ENCODE measurements at regions not wholly inside any gene's neighbourhood (a gene's known extent, or its start where the extent isn't known, plus 50 kb on each side); places are given as distances from the start of the nearest gene placed in this dataset.

GRCh38 chr6:95417856-95418255 is 159.5 kb upstream of the MANEA start:
- H3K36me3 ChIP-seq = no peaks in the 10 kb centered on the region
- no peaks in the 10 kb centered on the region for H3K9me3 ChIP-seq
- no peak overlapping the region for H3K27ac ChIP-seq
- no peak for TF ChIP-seq CTCF (IDR thresholded peaks at IDR 0.05)
- no peaks in the 10 kb centered on the region for H3K27me3 ChIP-seq
- H3K4me3 ChIP-seq = no peak overlapping the region
- ATAC-seq (no peak), DNase-seq (no peak)
- intact Hi-C loops (cut with DNase I) = no loop called here
- no peaks in the 10 kb centered on the region for H3K4me1 ChIP-seq

- ATAC-seq (no peak), DNase-seq (no peak)
- H3K9me3 ChIP-seq = no peaks in the 10 kb centered on the region
- H3K27ac ChIP-seq = no peak overlapping the region
- no peaks in the 10 kb centered on the region for H3K27me3 ChIP-seq
- H3K4me3 ChIP-seq = no peak overlapping the region
- intact Hi-C loops (cut with DNase I) = no loop called here
- no peaks in the 10 kb centered on the region for H3K36me3 ChIP-seq
- no peak for TF ChIP-seq CTCF (IDR thresholded peaks at IDR 0.05)
- H3K4me1 ChIP-seq = no peaks in the 10 kb centered on the region
Observed at GRCh38 chr6:95420792-95421191, 156.5 kb upstream of the MANEA start.

- no peak for TF ChIP-seq CTCF (IDR thresholded peaks at IDR 0.05)
- Histone ChIP-seq H3K4me1 (no peaks in the 10 kb centered on the region), H3K4me3 (no peak overlapping the region), H3K27me3 (no peaks in the 10 kb centered on the region), H3K27ac (no peak overlapping the region), H3K36me3 (no peaks in the 10 kb centered on the region), H3K9me3 (no peaks in the 10 kb centered on the region)
- intact Hi-C loops (cut with DNase I) = no loop called here
- ATAC-seq (no peak), DNase-seq (no peak)
Observed at GRCh38 chr6:95423331-95423730, 154.0 kb upstream of the MANEA start.

GRCh38 chr6:95431637-95432228 is 145.6 kb upstream of the MANEA start:
- ATAC-seq = peak; percentile 55
- intact Hi-C loops (cut with DNase I) = no loop called here

GRCh38 chr6:95439741-95440140 is 137.6 kb upstream of the MANEA start:
- no peak overlapping the region for H3K4me3 ChIP-seq
- H3K27me3 ChIP-seq = no peaks in the 10 kb centered on the region
- no peaks in the 10 kb centered on the region for H3K4me1 ChIP-seq
- no peak for TF ChIP-seq CTCF (IDR thresholded peaks at IDR 0.05)
- H3K36me3 ChIP-seq = no peaks in the 10 kb centered on the region
- ATAC-seq = no peak
- H3K27ac ChIP-seq = no peak overlapping the region
- no peaks in the 10 kb centered on the region for H3K9me3 ChIP-seq
- DNase-seq = no peak
- intact Hi-C loops (cut with DNase I) = no loop called here

More at GRCh38 chr6:95431637-95432228, 145.6 kb upstream of the MANEA start:
- no peak overlapping the region for H3K27ac ChIP-seq
- no peak overlapping the region for H3K4me3 ChIP-seq
- no peaks in the 10 kb centered on the region for H3K27me3 ChIP-seq
- H3K36me3 ChIP-seq = no peaks in the 10 kb centered on the region
- TF ChIP-seq CTCF (IDR thresholded peaks at IDR 0.05) = peak; percentile 75
- no peaks in the 10 kb centered on the region for H3K9me3 ChIP-seq
- no peaks in the 10 kb centered on the region for H3K4me1 ChIP-seq
- DNase-seq = no peak

GRCh38 chr6:95448208-95448607 is 129.1 kb upstream of the MANEA start:
- Histone ChIP-seq H3K27me3 (no peaks in the 10 kb centered on the region), H3K27ac (no peak overlapping the region), H3K4me3 (no peak overlapping the region), H3K4me1 (no peaks in the 10 kb centered on the region), H3K9me3 (no peaks in the 10 kb centered on the region), H3K36me3 (no peaks in the 10 kb centered on the region)
- intact Hi-C loops (cut with DNase I) = no loop called here
- ATAC-seq (no peak), DNase-seq (no peak)
- no peak for TF ChIP-seq CTCF (IDR thresholded peaks at IDR 0.05)

Data from upper lobe of right lung (tissue), 1 donor.